Tibial artery (tissue), 4 donors: ENCODE measurements at regions not wholly inside any gene's neighbourhood (a gene's known extent, or its start where the extent isn't known, plus 50 kb on each side); places are given as distances from the start of the nearest gene placed in this dataset.

ENCODE experiments used
- DNase-seq, 2 donors: peaks; one replicate each; pipeline ENCODE4 v3.0.0-alpha.2; 2019
- H3K27ac ChIP-seq, 2 donors: fragments of 200-600 bp; sonication (generic) in 1 of 2; 1 replicate in 1 of 2; 2 replicates in 1 of 2; pipeline ENCODE4 v1.5.1; 2018 to 2019; ENCODE audit warnings: mild to moderate bottlenecking in 1 of 2
- H3K27me3 ChIP-seq, 2 donors: fragments of 200-600 bp; sonication (generic) in 1 of 2; one replicate each; pipeline versions ENCODE4 v1.5.1 to v1.6.0; 2016 to 2019
- H3K36me3 ChIP-seq, 3 donors: fragments of 200-600 bp; sonication (generic) in 2 of 3; one replicate each; pipeline ENCODE4 v1.5.1; 2016 to 2019; ENCODE audit warnings: mild to moderate bottlenecking in 2 of 3
- H3K4me1 ChIP-seq, 4 donors: fragments of 200-600 bp; sonication (generic) in 2 of 4; 1 replicate in 3 of 4; 2 replicates in 1 of 4; pipeline ENCODE4 v1.5.1; 2016 to 2019
- H3K4me3 ChIP-seq, 2 donors: fragments of 200-600 bp; sonication (generic) in 1 of 2; 1 replicate in 1 of 2; 2 replicates in 1 of 2; pipeline ENCODE4 v1.5.1; 2018 to 2019; ENCODE audit warnings: mild to moderate bottlenecking in 2 of 2
- H3K9me3 ChIP-seq, 3 donors: fragments of 200-600 bp; sonication (generic) in 1 of 3; one replicate each; pipeline ENCODE4 v1.5.1; 2016 to 2019
- intact Hi-C: fragments of 100-400 bp; cut with DNase I; formaldehyde crosslinking; loops from one replicate; pipeline ENCODE4 v1.15.0; 2023; ENCODE audit warnings: low total_unique reads
- TF ChIP-seq, protein P1 (sequence below), 2 experiments: fragments of 200-600 bp in 1 of 2; fragments of 450-650 bp in 1 of 2; IDR thresholded peaks; one replicate each; pipeline ENCODE4 v1.5.1; 2017 to 2019; ENCODE audit warnings: antibody characterized with exemption in 2 of 2, mild to moderate bottlenecking in 1 of 2, moderate library complexity in 1 of 2

DNA sequence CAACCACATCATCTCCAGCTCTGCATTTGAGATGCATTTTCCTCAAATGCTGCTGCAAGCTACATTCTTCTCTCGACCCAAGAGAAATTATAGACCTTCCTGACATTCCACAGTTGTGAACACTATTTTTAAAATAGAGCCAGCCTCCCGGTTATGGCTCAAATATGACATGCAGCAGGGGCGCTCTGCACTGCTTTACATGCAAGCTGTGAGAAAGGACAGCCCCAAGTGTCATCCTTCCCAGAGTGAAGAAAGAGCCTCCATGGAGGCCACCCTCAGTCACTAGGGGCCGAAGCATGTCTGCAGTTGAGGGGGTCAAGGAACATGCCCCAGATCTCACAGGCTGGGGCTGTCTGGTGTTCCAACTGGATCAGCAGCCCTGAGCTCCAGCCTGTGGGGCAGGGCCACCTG is 63.9 kb upstream of the CHST15 start:
- H3K4me1 ChIP-seq = peaks cover 4 to 69% (median 44%) of the 10 kb centered on the region in 4 donors
- no peaks in the 10 kb centered on the region for H3K9me3 ChIP-seq
- peak overlapping the region; percentile 63 to 71 for H3K27ac ChIP-seq
- peak in 1 of 2 donors; percentile 43 for DNase-seq
- intact Hi-C loops = no loop called here
- H3K27me3 ChIP-seq = no peaks in the 10 kb centered on the region
- TF ChIP-seq, protein P1, sequence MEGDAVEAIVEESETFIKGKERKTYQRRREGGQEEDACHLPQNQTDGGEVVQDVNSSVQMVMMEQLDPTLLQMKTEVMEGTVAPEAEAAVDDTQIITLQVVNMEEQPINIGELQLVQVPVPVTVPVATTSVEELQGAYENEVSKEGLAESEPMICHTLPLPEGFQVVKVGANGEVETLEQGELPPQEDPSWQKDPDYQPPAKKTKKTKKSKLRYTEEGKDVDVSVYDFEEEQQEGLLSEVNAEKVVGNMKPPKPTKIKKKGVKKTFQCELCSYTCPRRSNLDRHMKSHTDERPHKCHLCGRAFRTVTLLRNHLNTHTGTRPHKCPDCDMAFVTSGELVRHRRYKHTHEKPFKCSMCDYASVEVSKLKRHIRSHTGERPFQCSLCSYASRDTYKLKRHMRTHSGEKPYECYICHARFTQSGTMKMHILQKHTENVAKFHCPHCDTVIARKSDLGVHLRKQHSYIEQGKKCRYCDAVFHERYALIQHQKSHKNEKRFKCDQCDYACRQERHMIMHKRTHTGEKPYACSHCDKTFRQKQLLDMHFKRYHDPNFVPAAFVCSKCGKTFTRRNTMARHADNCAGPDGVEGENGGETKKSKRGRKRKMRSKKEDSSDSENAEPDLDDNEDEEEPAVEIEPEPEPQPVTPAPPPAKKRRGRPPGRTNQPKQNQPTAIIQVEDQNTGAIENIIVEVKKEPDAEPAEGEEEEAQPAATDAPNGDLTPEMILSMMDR (IDR thresholded peaks at IDR 0.05) = no peak
- no peak overlapping the region for H3K4me3 ChIP-seq
- H3K36me3 ChIP-seq = no peaks in the 10 kb centered on the region

DNA sequence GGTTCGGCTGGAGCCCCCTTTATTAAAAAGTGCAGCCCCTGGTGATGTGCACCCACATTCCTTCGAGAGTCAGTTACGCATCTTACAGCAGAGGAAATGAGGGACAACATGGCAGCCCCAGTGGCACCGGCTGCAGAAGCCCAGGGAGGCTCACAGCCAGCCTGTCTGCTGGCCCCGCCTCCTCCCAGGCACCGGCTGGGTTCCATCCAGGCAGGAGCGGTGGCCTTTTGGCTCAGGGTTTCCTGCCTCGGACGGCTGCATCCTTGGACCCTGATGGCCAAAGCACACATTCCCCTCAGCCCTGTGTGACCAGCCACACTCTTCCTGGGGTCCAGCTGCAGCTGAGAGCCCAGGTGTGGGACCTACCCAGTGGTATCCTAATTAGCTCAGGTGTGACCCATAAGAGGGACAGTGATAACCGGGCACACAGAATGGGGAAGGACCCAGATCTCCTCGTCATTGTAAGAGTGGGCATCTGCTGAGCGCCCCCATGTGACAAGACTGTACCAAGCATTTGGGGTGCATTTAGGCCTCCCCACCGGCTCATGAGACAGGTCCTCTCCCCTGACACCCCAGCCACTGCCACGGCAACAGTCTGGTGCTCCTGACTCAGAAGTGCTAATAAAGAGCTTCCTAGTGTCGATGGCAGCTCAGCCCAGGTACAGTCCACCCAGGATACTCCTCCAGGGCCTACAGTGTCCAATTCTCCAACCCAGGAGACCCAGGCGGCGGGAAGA is 63.3 kb upstream of the CHST15 start:
- Histone ChIP-seq H3K27me3 (no peaks in the 10 kb centered on the region), H3K27ac (peak overlapping the region; percentile 63 to 71), H3K4me3 (no peak overlapping the region), H3K36me3 (no peaks in the 10 kb centered on the region), H3K9me3 (no peaks in the 10 kb centered on the region), H3K4me1 (peaks cover 4 to 69% (median 50%) of the 10 kb centered on the region in 4 donors)
- TF ChIP-seq, protein P1 (IDR thresholded peaks at IDR 0.05) = no peak
- DNase-seq = peak in 1 of 2 donors; percentile 72
- intact Hi-C loops = no loop called here

DNA sequence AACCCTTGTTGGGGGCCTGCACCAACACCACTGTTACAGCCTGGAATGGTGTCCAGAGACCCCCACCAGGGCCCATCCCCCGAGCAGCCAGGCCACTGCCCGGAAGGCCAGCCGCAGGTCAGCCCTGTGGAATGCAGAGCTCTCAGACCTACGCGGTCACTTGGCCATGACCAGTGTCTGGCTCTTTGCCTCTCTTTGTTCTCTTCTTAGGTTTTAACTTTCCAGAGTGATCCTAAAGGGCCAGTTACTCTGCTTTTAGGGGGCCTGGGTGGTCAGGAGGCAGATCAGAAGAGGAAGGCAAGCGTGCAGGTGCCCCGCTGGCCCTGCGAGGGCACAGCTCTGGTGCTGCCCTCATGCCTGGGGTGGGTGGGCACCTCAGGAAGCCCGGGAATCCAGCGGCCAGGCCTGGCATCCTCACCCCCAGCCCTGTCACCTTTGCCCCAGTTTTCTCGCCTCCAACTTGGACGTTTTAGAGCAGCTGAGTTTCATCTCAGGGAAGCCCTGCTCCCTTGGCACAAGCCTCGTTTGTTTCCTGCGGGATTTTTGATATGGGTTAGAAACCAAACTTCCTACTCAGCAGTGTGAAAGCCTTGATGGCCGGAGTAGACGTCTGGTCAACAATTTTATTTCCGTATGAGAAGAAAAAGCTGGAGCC is 62.5 kb upstream of the CHST15 start:
- DNase-seq = peak in 1 of 2 donors; percentile 67
- intact Hi-C loops = no loop called here
- Histone ChIP-seq H3K27me3 (no peaks in the 10 kb centered on the region), H3K4me3 (no peak overlapping the region), H3K27ac (peak overlapping the region; percentile 63 to 71), H3K36me3 (no peaks in the 10 kb centered on the region), H3K4me1 (peaks cover 4 to 68% (median 52%) of the 10 kb centered on the region in 4 donors), H3K9me3 (no peaks in the 10 kb centered on the region)
- TF ChIP-seq, protein P1 (IDR thresholded peaks at IDR 0.05) = no peak

DNA sequence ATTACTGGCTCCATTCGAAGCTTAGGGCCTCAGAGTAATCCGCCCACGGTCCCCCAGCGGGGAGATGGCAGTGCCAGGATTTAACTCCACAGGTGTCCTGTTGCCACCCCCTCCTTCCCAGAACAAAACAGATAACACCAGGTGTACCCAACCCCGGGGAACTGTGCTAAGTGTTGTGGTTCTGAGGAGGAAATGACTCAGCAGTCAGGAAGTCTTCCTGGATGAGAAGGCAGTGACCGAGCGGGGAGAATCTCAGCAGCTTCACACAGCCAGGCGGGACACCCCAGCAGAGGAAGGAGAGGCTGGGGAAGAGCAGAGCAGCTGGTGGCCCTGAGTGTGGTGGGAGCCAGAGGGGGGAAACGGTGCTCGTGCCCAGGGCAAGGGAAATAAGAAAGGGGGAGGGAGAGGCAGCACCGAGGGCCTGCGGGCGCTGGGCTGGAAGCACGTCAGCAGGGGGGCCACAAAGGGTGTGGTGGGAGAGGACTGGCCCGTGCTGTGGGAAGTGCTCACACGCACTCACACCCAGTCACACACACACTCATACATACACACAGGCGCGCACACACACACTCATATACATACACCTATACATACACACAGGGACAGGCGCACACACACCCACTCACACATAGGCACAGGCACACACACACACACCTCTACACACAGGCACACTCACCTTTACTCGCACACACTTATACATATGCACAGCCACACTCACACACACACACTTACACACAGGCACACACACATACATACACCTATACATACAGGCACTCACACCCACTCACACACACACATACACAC is 59.8 kb upstream of the CHST15 start:
- peaks cover 4 to 51% (median 47%) of the 10 kb centered on the region in 4 donors for H3K4me1 ChIP-seq
- H3K27ac ChIP-seq = peak overlapping the region; percentile 66 to 74
- intact Hi-C loops = no loop called here
- peak; percentile 44 to 78 for DNase-seq
- no peak overlapping the region for H3K4me3 ChIP-seq
- no peaks in the 10 kb centered on the region for H3K27me3 ChIP-seq
- H3K9me3 ChIP-seq = no peaks in the 10 kb centered on the region
- no peaks in the 10 kb centered on the region for H3K36me3 ChIP-seq
- TF ChIP-seq, protein P1 (IDR thresholded peaks at IDR 0.05) = no peak

DNA sequence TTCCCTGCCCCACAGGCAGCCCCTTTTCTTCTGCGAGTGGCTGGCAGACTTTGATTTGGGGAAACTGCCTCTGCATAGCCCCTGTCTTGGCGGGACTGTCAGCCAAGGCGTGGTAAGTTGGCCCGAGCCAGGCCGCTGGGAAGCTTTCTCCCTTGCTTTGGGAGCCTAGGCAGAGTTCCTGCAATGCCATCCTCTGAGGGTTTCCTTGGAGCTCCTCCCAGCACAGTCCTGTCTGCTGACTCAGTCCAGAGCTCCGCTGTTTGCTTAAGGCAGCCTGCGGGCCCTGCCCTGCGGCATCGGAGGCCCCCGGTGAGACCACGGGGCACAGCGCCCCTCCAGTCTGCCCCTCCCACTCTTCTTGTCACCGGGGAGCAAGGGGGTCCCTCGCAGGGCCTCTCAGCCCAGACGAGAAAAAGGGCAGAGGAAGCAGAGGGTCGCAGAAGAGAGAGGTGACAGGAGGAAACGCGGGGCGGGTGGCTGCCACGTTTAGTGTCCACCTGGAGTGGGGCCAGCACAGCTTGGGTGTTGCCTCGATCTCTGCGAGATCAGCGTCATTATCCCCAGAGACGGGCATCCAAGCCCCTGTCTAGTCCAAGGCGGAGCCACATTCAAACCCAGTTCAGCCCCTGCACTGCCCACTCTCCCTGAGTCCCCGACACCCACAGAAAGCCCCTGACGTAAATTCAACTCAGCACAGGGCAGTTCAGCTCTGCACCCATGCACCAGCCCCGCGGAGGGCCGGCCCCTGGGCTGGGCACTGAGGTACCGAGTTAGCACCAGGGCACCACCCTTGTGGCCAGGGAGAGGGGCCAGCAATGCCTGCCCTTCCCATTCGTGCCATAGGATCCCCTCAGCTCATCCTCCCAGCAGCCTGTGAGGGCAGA is 59.0 kb upstream of the CHST15 start:
- Histone ChIP-seq H3K27ac (peak overlapping the region; percentile 66 to 74), H3K36me3 (no peaks in the 10 kb centered on the region), H3K9me3 (no peaks in the 10 kb centered on the region), H3K4me1 (peaks cover 4 to 47% (median 43%) of the 10 kb centered on the region in 4 donors), H3K4me3 (peak overlapping the region; percentile 14 to 21), H3K27me3 (no peaks in the 10 kb centered on the region)
- TF ChIP-seq, protein P1 (IDR thresholded peaks at IDR 0.05) = no peak
- intact Hi-C loops = no loop called here
- peak; percentile 68 to 91 for DNase-seq
